Activated CD4-positive, alpha-beta memory T cell treated with anti-CD3 and anti-CD28 coated beads for 36 hours (primary cell): ENCODE measurements at regions not wholly inside any gene's neighbourhood (a gene's known extent, or its start where the extent isn't known, plus 50 kb on each side); places are given as distances from the start of the nearest gene placed in this dataset.

Experiments used
- CTCF ChIA-PET: fragments of 350-600 bp; sonication (Branson Sonifier 250); formaldehyde crosslinking; loops from one replicate; lab custom pipeline; 2021; ENCODE audit warnings: antibody characterized with exemption, inconsistent platforms; lab: Charles Lee
- POLR2A ChIA-PET: fragments of 350-600 bp; sonication (Branson Sonifier 250); formaldehyde crosslinking; loops from one replicate; lab custom pipeline; 2021; ENCODE audit warnings: antibody characterized with exemption; lab: Charles Lee
- DNase-seq: peaks from one replicate; pipeline ENCODE4 v3.0.0-alpha.2; 2020
- H3K27ac Mint-ChIP-seq: one replicate; pipeline ENCODE4 v1.8.0; 2021; ENCODE audit warnings: mixed read lengths
- H3K27me3 Mint-ChIP-seq: one replicate; pipeline ENCODE4 v1.8.0; 2021; ENCODE audit warnings: mixed read lengths
- H3K36me3 Mint-ChIP-seq: one replicate; pipeline ENCODE4 v1.8.0; 2021; ENCODE audit warnings: mixed read lengths
- H3K4me1 Mint-ChIP-seq: one replicate; pipeline ENCODE4 v1.8.0; 2021; ENCODE audit warnings: low read depth, mixed read lengths
- H3K4me3 Mint-ChIP-seq: one replicate; pipeline ENCODE4 v1.8.0; 2021; ENCODE audit warnings: mild to moderate bottlenecking, mixed read lengths
- H3K9me3 Mint-ChIP-seq: one replicate; pipeline ENCODE4 v1.8.0; 2021; ENCODE audit warnings: mixed read lengths
- intact Hi-C: fragments of 100-400 bp; cut with micrococcal nuclease; formaldehyde crosslinking; loops from one replicate; pipeline ENCODE4 v1.15.1; 2023

- Mint-ChIP-seq H3K27ac (no peak overlapping the region), H3K4me3 (no peak overlapping the region), H3K4me1 (peaks cover 8% of the 10 kb centered on the region), H3K9me3 (peaks cover 25% of the 10 kb centered on the region), H3K36me3 (peaks cover 2% of the 10 kb centered on the region), H3K27me3 (no peaks in the 10 kb centered on the region)
- intact Hi-C loops = no loop called here
- ChIA-PET CTCF (no interaction called here), POLR2A (no interaction called here)
- DNase-seq = no peak
Observed at GRCh38 chr14:104383996-104384775, 195.4 kb upstream of the C14orf180 start.

DNA sequence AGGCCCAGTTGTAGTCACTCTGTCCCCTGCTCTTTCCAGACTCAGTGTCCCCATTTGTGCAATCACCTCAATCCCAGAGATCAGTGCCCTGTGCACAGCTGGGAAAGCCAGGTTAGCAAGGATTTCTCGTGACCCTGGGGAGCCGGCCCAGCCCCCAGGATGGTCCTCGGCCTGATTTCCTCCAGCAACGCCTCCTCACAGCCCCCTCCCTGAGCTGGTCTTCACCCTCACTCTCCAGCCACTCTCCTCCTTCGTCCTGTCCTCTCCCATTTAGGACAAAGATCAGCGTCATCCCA lies 194.8 kb upstream of the C14orf180 start:
- no peaks in the 10 kb centered on the region for H3K27me3 Mint-ChIP-seq
- POLR2A ChIA-PET = no interaction called here
- no peak overlapping the region for H3K27ac Mint-ChIP-seq
- H3K4me3 Mint-ChIP-seq = no peak overlapping the region
- peak; percentile 4 for DNase-seq
- H3K4me1 Mint-ChIP-seq = peaks cover 12% of the 10 kb centered on the region
- peaks cover 20% of the 10 kb centered on the region for H3K9me3 Mint-ChIP-seq
- intact Hi-C loops = no loop called here
- CTCF ChIA-PET = no interaction called here
- peaks cover 2% of the 10 kb centered on the region for H3K36me3 Mint-ChIP-seq

GRCh38 chr14:104385111-104385510 lies 194.5 kb upstream of the C14orf180 start:
- no peak overlapping the region for H3K27ac Mint-ChIP-seq
- no peak overlapping the region for H3K4me3 Mint-ChIP-seq
- peaks cover 2% of the 10 kb centered on the region for H3K36me3 Mint-ChIP-seq
- peaks cover 17% of the 10 kb centered on the region for H3K9me3 Mint-ChIP-seq
- ChIA-PET CTCF (no interaction called here), POLR2A (no interaction called here)
- DNase-seq = no peak
- intact Hi-C loops = no loop called here
- H3K27me3 Mint-ChIP-seq = no peaks in the 10 kb centered on the region
- H3K4me1 Mint-ChIP-seq = peaks cover 16% of the 10 kb centered on the region

- intact Hi-C loops = no loop called here
- peak; percentile 3 for DNase-seq
- Mint-ChIP-seq H3K9me3 (peaks cover 12% of the 10 kb centered on the region), H3K27me3 (no peaks in the 10 kb centered on the region), H3K4me1 (peaks cover 21% of the 10 kb centered on the region), H3K36me3 (peaks cover 2% of the 10 kb centered on the region), H3K4me3 (no peak overlapping the region), H3K27ac (no peak overlapping the region)
- POLR2A ChIA-PET = no interaction called here
- CTCF ChIA-PET = no interaction called here
Observed at GRCh38 chr14:104385531-104386101, 193.9 kb upstream of the C14orf180 start.

GRCh38 chr14:104386151-104386841 lies 193.3 kb upstream of the C14orf180 start:
- Mint-ChIP-seq H3K4me3 (no peak overlapping the region), H3K27me3 (no peaks in the 10 kb centered on the region), H3K36me3 (peaks cover under 1% of the 10 kb centered on the region), H3K4me1 (peaks cover 26% of the 10 kb centered on the region), H3K9me3 (peaks cover 5% of the 10 kb centered on the region), H3K27ac (no peak overlapping the region)
- CTCF ChIA-PET = no interaction called here
- peak; percentile 5 for DNase-seq
- intact Hi-C loops = no loop called here
- POLR2A ChIA-PET = no interaction called here

GRCh38 chr14:104387022-104388010 lies 192.2 kb upstream of the C14orf180 start:
- peak; percentile 7 for DNase-seq
- Mint-ChIP-seq H3K36me3 (no peaks in the 10 kb centered on the region), H3K27ac (no peak overlapping the region), H3K4me3 (no peak overlapping the region), H3K27me3 (no peaks in the 10 kb centered on the region), H3K4me1 (peaks cover 34% of the 10 kb centered on the region), H3K9me3 (no peaks in the 10 kb centered on the region)
- ChIA-PET CTCF (no interaction called here), POLR2A (no interaction called here)
- intact Hi-C loops = no loop called here

- ChIA-PET CTCF (no interaction called here), POLR2A (no interaction called here)
Observed at GRCh38 chr14:104388011-104388521, 191.5 kb upstream of the C14orf180 start.

GRCh38 chr14:104388541-104389325 lies 190.8 kb upstream of the C14orf180 start:
- intact Hi-C loops = no loop called here
- ChIA-PET POLR2A (no interaction called here), CTCF (no interaction called here)
- peak; percentile 6 for DNase-seq
- no peak overlapping the region for H3K27ac Mint-ChIP-seq
- peaks cover 46% of the 10 kb centered on the region for H3K4me1 Mint-ChIP-seq
- no peak overlapping the region for H3K4me3 Mint-ChIP-seq
- no peaks in the 10 kb centered on the region for H3K36me3 Mint-ChIP-seq
- no peaks in the 10 kb centered on the region for H3K27me3 Mint-ChIP-seq
- no peaks in the 10 kb centered on the region for H3K9me3 Mint-ChIP-seq

More at GRCh38 chr14:104388011-104388521, 191.5 kb upstream of the C14orf180 start:
- Mint-ChIP-seq H3K4me3 (no peak overlapping the region), H3K27me3 (no peaks in the 10 kb centered on the region), H3K9me3 (no peaks in the 10 kb centered on the region), H3K36me3 (no peaks in the 10 kb centered on the region), H3K4me1 (peaks cover 41% of the 10 kb centered on the region), H3K27ac (no peak overlapping the region)
- DNase-seq = peak; percentile 3
- intact Hi-C loops = no loop called here

DNA sequence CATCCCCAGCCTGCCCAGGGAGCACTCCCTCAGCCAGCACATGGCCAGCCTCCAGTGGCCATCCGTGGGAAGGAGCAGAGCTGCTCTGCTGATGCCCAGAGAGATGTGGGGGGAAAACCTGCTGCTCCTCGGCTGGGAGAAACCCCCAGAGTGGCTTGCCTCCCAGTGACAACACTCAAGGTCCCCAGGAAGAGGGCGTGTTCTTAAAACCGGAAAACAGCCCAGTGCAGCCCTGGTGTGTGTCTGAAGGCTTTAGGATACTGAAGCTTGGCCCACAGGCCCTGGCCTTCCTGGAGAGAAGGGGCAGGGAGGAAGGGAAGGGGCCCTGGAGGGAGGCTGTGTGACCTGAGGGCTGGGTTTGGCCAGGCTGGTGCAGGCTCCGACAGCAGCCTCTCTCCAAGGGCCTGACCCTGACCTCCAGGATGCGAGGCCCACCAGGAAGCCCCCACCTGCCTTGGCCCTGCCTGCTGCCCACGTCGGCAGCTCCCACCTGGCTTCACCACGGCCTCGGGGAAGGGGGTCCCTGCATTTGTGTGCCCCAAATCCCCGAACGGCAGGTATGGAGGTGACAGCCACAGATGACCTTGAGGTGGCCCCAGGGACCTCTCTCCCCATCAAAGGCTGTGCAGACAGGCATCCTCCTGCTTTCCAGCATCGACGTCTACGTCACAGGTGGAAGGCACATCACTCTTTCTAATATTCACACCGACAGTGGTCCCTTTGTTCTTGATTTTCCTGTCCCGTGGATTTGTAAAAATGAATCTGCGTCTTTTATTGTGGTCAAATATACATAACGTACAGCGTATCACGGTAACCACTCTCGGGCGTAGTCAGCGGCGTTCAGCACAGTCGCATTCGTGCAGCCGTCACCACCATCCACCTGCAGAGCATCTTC lies 190.0 kb upstream of the C14orf180 start:
- ChIA-PET CTCF (no interaction called here), POLR2A (no interaction called here)
- peaks cover 50% of the 10 kb centered on the region for H3K4me1 Mint-ChIP-seq
- H3K27ac Mint-ChIP-seq = no peak overlapping the region
- H3K9me3 Mint-ChIP-seq = no peaks in the 10 kb centered on the region
- DNase-seq = peak; percentile 31
- H3K4me3 Mint-ChIP-seq = no peak overlapping the region
- no peaks in the 10 kb centered on the region for H3K36me3 Mint-ChIP-seq
- no peaks in the 10 kb centered on the region for H3K27me3 Mint-ChIP-seq
- intact Hi-C loops = no loop called here

- H3K27me3 Mint-ChIP-seq = no peaks in the 10 kb centered on the region
- H3K4me3 Mint-ChIP-seq = no peak overlapping the region
- ChIA-PET POLR2A (no interaction called here), CTCF (no interaction called here)
- no peaks in the 10 kb centered on the region for H3K36me3 Mint-ChIP-seq
- peak; percentile 7 for DNase-seq
- no peak overlapping the region for H3K27ac Mint-ChIP-seq
- H3K4me1 Mint-ChIP-seq = peaks cover 58% of the 10 kb centered on the region
- no peaks in the 10 kb centered on the region for H3K9me3 Mint-ChIP-seq
- intact Hi-C loops = no loop called here
Observed at GRCh38 chr14:104390221-104390931, 189.2 kb upstream of the C14orf180 start.
